ENCODE measurements at regions not wholly inside any gene's neighbourhood (a gene's known extent, or its start where the extent isn't known, plus 50 kb on each side); places are given as distances from the start of the nearest gene placed in this dataset.

DNA sequence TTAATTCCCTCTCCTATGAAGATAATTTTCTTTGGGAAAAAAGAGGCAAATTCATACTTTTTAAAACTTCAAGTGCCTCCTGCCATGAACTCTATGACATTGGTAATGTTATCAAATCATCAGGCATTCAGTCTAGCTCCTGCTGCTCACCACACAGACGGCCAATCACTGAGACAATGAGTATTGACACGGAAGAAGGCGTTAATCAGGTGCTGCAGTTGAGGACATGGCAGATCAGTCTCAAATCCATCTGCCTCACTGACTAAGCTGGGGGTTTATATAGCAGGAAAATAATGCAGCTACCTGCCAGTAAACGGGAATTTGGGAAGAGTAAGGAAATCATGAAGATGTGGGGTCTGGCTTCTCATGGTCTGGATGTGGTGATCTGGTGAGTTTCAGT, 1087.7 kb downstream of the CDH9 start:
- TF ChIP-seq, protein P1, sequence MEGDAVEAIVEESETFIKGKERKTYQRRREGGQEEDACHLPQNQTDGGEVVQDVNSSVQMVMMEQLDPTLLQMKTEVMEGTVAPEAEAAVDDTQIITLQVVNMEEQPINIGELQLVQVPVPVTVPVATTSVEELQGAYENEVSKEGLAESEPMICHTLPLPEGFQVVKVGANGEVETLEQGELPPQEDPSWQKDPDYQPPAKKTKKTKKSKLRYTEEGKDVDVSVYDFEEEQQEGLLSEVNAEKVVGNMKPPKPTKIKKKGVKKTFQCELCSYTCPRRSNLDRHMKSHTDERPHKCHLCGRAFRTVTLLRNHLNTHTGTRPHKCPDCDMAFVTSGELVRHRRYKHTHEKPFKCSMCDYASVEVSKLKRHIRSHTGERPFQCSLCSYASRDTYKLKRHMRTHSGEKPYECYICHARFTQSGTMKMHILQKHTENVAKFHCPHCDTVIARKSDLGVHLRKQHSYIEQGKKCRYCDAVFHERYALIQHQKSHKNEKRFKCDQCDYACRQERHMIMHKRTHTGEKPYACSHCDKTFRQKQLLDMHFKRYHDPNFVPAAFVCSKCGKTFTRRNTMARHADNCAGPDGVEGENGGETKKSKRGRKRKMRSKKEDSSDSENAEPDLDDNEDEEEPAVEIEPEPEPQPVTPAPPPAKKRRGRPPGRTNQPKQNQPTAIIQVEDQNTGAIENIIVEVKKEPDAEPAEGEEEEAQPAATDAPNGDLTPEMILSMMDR (IDR thresholded peaks at IDR 0.05; ENCODE audit: insufficient read depth, low read depth, low read length): no peak
- TF ChIP-seq EZH2 (IDR thresholded peaks at IDR 0.05; ENCODE audit: insufficient read depth, low read length): no peak

Data from astrocyte (in vitro differentiated cells and primary cell).